ENCODE measurements at regions not wholly inside any gene's neighbourhood (a gene's known extent, or its start where the extent isn't known, plus 50 kb on each side); places are given as distances from the start of the nearest gene placed in this dataset.
"Not testable (repeated sequence)": the region's sequence is repeated elsewhere in the genome, so short reads cannot be mapped to it uniquely, and the experiment has no call there.

DNA sequence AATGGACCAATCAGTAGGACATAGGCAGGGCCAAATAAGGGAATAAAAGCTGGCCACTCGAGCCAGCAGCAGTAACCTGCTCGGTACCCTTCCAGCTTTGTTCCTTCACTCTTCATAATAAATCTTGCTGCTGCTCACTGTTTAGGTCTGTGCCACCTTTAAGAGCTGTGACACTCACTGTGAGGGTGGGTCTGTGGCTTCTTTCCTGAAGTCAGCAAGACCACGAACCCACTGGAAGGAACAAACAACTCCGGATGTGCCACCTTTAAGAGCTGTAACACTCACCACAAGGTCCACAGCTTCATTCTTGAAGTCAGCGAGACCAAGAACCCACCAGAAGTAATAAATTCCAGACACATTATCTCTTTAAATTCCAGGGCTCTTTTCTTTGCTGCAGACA, 1922.3 kb upstream of the PCDH20 start:
- DNase-seq, result no peak

DNA sequence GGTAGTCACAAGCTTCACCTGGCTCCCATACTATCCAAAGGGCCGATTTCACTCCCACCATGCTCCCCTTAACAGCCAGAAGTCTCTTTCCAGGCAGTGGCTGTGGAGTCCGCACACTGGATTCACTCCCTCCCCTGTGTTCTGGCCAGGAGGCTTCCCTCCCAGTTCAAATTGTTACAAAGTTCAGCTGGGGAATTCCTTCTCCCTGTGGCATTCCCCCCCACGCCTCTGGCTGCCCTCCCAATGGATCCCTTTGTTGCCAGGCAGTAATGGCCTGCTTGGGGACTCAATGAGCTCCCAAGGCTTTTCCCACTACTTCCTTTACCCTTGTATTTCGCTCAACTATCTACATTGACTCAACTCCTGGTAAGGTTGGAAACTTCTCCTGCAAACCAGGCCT, 1921.4 kb upstream of the PCDH20 start:
- DNase-seq, result no peak

DNA sequence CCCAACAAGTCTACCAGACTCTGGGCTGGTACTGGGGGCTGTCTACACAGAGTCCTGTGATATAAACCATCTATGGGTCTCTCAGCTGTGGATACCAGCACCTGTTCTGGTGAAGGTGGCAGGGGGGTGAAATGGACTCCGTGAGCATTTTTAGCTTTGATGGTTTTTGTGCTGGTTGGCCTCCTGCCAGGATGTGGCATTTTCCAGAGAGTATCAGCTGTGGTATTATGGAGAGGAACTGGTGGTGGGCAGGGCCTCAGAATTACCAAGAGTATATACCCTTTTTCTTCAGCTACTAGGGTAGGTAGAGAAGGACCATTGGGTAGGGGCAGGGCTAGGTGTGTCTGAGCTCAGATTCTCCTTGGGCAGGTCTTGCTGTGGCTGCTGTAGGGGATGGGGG, 1920.9 kb upstream of the PCDH20 start:
- no peak for DNase-seq

DNA sequence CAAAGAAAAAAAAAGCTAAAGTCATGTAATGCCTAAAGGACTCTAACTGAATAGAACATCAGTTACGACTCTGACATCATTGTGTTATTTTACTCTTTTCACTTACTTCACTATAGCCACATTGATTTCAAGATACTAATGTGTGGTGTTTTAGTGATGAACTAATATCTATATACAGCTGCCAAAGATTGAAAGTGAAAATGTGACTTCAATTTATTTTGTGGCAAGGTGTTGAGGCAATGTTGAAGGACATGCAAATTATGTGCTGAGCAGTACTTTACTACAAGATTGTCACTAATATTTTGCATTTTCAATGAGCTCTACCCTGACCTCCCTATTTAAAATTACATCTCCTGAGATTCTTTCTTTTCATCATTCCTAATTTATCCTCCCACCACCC, 1911.9 kb upstream of the PCDH20 start:
- DNase-seq, result no peak

DNA sequence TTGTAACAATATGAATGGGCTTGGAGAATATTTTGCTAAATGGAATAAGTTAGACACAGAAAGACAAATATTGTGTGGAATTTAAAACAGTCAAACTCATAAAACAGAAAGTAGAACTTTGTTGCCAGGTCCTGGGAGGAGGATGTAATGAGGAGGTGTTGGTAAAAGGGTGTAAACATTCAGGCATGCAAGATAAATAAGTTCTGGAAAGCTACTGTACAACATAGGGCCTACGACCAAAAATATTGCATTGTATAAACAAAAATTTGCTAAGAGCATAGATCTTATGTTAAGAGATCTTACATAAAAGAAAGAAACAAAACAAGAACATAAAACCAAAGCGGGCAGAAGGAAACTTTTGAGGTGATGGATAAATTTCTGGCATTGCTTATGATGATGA, 1907.8 kb upstream of the PCDH20 start:
- DNase-seq, result no peak

DNA sequence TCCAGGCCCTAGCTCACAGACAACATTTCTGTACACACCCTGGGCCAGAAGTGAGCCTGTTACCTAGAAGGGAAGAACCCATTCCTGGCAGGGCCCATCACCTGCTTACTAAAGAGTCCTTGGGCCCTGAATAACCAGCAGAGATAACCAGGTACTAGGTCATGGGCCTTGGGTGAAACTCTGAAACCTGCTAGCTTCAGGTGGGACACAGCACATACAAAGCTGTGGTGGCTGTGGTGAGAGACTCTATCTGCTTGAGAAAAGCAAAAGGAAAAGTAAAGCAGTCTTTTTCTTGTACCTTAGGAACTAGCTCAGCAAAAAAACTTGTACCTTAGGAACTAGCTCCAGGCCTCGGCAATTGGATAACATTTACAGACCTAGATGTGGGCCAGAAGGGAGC, 1895.9 kb upstream of the PCDH20 start:
- no peak for DNase-seq

DNA sequence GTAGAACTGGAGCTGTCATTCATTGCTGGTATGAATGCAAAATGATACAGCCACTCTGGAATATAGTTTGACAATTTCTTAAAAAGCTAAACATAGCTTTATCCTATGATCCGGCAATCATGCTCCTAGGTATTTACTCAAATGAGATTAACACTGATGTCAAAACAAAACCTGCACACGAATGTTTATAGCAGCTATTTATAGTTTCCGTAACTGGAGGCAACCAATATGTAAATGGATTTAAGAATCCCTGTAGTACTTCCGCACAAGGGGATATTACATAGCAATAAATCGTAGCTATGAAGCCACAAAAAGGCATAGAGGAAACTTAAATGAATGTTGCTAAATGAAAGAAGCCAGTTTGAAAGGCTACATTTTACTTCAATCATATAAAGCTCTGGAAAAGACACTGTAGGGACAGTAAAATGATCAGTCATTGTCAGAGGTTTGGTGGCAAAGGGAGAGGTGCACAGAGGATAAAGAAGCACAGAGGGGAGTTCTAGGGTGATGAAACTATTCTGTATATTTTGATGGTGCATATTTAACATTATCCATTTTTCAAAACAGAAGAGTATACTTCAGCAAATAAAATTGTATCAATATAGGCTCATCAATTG, 1893.0 kb upstream of the PCDH20 start:
- DNase-seq, result no peak

DNA sequence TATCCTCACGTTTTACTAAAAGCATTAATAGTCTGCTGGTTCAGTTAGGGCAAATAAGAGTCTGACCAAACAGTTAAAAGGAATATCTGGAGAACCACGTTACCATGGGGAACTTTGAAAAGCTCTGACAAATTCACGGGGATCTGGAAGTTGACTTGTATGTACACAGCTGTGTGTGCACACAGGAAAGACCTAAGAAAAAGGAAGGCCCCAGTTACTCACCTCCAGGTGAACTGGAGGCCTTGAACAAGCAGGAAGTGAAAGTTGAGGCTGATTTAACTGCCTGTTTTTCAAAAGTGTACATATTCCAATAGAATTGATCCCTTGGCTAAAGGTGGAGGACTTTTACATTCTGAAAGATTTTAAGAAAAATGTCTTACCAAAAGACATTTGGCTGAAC, 1891.6 kb upstream of the PCDH20 start:
- DNase-seq, result no peak

DNA sequence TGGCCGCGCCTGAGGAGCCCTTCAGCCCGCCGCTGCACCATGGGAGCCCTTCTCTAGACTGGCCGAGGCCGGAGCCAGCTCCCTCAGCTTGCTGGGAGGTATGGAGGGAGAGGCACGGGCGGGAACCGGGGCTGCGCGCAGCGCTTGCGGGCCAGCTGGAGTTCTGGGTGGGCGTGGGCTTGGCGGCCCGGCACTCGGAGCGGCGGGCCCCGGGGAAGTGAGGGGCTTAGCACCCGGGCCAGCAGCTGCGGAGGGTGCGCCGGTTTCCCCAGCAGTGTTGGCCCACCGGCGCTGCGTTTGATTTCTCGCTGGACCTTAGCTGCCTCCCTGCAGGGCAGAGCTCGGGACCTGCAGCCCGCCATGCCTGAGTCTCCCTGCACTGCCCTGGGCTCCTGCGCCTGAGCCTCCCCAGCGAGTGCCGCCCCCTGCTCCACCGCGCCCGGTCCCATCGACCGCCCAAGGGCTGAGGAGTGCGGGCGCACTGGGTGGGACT, 1890.0 kb upstream of the PCDH20 start:
- DNase-seq, result no peak

DNA sequence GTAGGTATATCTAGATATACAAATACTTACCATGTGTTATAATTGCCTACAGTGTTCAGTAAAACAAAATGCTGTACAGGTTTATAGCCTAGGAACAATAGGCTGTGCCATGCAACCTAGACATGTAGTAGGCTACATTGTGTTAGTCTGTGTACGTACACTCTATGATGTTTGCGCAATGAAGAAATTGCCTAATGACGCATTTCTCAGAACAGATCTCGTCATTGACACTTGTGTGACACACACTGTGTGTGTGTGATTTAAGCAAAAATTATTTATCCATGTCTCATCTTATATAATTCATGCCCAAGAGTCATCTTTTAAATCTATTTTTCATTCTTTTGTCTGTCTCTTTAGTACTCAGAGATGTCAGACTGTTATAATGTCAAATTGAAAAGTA, 1888.8 kb upstream of the PCDH20 start:
- DNase-seq, result no peak

DNA sequence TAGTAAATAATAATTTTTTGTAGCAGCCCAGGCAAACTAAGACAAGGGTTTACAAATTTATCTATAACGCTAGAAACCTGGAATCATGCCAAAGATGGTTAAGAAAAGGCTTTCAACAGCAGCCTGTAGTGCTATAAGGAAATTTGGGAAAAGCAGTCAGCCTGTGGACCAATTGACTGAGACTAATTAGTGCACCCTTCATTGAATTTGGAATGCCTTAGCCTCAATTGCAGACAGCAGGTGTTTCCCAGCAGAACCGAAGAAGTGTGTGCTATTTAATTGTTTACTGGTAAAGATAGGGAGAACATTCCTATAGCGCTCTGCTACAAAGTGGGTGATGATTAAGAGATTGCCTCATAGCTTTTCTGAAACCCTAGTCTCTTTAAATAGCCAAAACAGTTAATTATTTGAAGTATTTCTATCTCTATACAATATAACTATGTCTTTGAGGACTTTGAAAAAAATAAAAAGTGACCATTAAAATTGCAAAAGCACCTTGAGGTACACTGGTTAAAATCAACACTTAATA, 1884.3 kb upstream of the PCDH20 start:
- DNase-seq, result no peak

DNA sequence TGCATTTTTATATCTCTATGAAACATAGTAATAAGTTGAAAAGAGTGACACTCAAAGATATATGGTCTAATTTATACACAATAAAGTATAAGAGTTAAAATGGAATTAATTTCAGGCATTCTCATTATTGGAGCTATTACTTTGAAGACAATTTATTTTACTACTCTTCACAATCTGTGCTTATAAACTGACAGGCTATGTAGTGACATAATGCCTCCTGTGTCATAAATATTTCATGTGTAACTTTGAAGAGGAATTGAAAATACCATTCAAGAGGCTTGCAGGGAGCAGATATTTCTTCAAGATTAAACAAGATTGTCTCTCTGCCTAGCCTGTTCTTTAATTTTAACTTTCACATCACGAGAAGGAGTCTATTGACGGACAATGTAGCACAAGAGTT, 1881.5 kb upstream of the PCDH20 start:
- DNase-seq, result no peak

DNA sequence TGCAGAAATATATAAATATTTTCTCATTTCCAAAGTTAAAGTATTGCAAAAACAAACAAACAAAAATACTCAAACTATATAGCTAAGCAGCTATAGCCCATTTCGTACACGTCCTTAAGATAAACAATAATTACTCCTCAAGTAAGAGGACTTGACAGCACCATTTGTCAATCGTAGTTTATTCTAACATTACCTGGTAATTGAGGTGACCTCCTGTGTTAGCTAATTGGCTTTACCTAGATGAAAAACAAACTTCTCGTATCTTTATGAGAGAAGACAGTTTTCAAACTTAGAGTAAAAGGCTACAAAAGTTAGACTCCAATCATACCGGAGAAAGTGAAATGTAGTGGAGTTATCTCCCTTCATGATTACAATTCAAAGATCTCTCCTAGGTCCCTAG, 1876.1 kb upstream of the PCDH20 start:
- no peak for DNase-seq

DNA sequence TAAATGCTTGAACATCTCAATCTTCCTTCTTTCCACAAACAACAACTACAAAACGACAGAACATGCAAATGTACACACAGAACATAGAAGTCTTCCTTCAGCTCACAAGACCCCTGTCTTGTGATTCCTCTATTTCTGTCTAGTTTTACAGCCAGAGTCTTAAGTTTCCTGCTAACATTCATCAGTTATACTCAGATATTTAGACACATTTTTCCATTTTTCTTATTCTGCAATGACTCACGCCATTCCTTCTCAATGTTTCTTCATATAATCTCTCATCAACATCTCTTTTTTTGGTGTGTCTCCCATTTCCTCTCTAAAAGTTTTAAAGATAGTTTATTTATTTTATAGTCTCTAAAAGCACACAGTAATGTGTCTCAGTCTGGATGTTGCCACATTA, 1872.9 kb upstream of the PCDH20 start:
- DNase-seq, result no peak

DNA sequence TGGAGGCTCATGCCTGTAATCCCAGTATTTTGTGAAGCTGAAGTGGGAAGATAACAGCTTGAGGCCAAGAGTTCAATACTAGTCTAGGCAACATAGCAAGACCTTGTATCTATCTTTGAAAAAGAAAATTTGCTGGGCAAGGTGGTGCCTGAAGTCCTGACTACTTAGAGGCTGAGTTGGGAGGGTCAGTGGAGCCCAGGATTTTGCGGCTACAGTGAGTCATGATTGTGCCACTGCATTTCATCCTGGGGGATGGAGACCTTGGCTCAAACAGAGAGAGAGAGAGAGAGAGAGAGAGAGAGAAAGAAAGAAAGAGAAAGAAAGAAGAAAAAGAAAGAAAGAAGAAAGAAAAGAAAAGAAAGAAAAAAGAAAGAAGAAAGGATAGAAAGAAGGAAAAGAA, 1872.3 kb upstream of the PCDH20 start:
- no peak for DNase-seq

DNA sequence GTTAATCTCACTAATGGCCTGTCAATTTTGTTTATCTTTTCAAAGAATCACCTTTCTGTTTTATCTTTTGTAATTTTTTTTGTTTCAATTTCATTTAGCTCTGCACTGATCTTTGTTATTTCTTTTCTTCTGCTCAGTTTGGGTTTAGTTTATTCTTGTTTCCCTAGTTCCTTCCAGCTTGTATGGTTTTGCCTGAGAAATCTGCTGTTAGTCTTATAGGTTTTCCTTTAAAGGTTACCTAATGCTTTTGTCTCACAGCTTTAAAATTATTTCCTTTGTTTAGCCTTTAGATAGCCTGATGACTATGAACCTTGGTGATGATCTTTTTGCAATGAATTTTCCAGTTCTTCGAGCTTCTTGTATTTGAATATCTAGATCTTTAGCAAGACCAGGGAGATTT, 1869.8 kb upstream of the PCDH20 start:
- DNase-seq, result no peak

DNA sequence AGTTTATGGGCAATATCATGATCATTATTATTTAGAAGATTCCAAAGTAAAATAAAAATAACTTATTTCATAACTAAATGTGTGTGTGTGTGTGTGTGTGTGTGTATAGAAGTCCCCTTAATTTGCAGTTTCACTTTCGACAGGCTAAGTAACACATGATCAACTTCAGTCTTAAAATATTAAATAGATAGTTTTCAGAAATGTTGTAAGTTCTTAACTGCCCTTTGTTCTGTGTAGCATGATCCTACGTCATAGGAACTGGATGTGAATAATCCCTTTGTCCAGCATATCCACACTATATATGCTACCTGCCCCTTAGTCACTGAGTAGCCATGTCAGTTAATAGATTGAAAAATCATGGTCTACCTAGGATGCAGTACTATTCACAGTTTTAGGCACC, 1863.5 kb upstream of the PCDH20 start:
- no peak for DNase-seq

DNA sequence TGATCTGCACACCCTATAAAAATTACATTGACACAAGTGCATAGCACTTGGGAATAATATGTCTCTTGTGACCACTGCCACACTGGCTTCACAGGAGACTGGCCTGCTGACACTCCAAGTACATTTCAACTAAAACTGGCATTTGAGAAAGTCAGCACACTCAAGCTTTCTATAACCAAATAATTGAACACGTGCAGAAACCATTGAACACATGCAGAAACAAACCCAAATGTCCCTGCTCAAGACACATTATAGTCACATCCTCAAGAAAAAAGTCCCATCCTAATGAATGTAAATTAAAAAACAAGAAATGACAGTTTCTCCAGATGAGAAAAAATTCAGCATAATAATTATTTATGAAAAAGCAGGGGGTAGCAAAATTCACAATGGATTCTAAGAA, 1859.1 kb upstream of the PCDH20 start:
- no peak for DNase-seq

DNA sequence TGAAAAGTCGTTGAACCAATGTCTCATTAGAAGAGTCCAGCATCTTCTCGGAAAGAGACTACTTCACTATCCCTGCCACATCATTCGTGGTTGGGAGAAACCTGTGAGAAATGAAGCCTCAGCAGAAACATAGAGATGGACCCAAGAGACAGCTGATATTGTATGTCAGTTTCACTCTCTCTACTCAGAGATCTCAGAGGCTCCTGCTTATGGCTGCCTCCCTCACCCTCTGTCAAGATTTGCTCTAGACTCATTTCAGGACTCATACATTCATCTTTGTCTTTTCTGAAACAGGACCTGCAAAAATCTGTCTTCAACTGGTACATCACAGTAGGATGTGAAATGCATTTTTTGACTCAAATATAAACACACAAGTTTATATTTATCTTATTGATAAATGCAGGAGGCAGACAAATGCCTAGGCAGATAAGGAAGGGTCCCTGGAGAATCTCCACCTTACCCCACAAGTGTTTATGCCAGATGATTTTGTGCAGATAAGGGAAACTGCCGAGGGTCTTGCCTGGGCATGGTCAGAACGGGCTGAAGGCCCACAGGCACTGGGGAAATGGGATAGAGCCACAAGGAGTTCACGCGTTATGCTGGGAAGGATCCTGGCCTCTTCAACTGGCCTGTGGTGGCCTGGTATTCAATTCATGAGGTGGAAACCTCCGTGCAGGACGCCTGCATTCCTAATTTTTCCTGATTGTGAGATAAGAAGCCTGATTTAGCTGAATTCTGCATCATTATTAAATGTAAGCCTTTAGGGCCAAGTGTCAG, 1834.0 kb upstream of the PCDH20 start:
- no peak for DNase-seq

DNA sequence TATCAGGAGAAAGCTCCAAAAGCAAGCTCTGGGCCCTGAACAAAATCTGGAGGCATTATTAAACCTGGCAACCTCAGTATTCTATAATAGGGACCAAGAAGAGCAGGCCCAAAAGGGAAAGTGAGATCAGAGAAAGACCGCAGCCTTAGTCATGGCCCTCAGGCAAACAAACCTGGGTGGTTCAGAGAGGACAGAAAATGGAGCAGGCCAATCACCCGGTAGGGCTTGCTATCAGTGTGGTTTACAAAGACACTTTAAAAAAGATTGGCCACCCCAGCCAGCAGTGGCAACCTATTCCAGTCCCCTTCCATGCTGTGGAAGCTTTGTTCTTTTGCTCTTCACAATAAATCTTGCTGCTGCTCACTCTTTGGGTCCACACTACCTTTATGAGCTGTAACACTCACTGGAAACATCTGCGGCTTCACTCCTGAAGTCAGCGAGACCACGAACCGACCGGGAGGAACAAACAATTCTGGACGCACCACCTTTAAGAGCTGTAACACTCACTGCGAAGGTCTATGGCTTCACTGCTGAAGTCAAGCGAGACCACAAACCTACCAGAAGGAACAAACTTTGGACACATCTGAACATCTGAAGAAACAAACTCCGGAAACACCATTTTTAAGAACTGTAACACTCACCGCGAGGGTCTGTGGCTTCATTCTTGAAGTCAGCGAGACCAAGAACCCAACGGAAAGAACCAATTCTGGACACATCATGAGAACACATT, 1821.2 kb upstream of the PCDH20 start:
- not testable (repeated sequence) for DNase-seq

DNA sequence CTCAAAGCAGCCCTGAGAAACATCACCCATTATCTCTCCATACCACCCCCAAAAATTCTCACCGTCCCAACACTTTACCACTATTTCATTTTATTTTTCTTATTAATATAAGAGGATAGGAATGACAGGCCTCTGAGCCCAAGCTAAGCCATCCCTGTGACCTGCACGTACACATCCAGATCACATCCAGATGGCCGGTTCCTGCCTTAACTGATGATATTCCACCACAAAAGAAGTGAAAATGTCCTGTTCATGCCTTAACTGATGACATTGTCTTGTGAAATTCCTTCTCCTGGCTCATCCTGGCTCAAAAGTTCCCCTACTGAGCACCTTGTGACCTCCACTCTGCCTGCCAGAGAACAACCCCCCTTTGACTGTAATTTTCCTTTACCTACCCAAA, 1802.9 kb upstream of the PCDH20 start:
- DNase-seq, result not testable (repeated sequence)

DNA sequence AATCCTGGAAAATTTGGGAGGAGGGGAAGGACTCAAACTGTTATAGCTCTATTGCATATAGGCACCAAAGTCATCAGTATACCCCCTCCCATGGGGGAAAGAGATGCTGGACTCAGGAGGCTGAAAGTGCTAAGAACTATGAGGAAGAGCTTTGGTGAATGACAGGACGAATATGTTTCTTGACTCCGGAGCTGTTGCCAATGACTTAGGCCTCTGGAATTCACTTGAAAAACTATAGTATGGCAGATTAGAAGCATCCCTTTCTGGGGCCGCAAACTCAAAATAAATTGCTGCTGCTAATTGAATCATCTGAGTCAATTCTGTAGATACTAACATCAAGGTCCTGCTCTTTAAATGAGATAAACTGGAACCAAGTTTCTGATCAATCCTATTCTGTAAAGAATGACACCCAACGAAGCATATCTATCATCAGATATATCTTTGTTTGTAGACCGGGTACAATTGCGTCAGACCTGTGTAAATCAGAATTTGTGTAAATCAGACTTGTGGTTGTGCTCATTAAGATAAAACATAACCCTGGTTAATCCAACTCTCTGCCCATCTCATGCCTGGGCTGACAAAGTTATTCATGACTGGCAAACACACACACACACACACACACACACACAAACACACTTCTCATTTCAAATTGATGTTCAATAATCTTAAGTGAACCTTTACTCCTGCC, 1793.8 kb upstream of the PCDH20 start:
- no peak for DNase-seq

DNA sequence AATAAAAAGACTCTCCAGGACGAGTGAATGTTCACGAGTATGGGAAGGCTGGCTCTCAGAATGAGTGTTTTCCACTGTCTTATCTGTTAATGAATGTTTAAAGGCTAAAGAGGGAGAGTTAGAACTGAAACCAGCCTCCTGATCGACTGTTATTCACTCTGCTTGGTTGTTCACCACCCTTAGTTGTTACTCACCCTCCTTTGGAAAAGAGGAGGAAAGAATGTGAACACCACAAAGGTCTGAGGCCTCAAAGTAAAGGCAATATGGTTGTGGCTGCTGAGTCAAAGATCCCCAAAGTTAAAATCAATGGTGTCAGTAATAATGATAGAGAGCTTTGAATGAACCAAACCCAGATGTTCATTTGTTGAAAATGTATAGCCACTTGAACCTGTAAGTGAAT, 1793.2 kb upstream of the PCDH20 start:
- no peak for DNase-seq
